GM18951 (cell line): ENCODE measurements at regions not wholly inside any gene's neighbourhood (a gene's known extent, or its start where the extent isn't known, plus 50 kb on each side); places are given as distances from the start of the nearest gene placed in this dataset.
"Not testable (repeated sequence)": the region's sequence is repeated elsewhere in the genome, so short reads cannot be mapped to it uniquely, and the experiment has no call there.

ENCODE experiments used
- POLR2A ChIP-seq: IDR thresholded peaks from 4 replicates; pipeline ENCODE4 v1.6.1; 2011; ENCODE audit warnings: mild to moderate bottlenecking; ENCODE audit not compliant: insufficient read length, insufficient read depth; ENCODE audit errors: extremely low read depth
- in situ Hi-C: fragments of 300-500 bp; cut with MboI; formaldehyde crosslinking; loops from one replicate; pipeline ENCODE4 v1.12.0; 2022; ENCODE audit warnings: low sequenced_read_pairs, mixed read lengths, inconsistent platforms; ENCODE audit not compliant: unreplicated experiment

DNA sequence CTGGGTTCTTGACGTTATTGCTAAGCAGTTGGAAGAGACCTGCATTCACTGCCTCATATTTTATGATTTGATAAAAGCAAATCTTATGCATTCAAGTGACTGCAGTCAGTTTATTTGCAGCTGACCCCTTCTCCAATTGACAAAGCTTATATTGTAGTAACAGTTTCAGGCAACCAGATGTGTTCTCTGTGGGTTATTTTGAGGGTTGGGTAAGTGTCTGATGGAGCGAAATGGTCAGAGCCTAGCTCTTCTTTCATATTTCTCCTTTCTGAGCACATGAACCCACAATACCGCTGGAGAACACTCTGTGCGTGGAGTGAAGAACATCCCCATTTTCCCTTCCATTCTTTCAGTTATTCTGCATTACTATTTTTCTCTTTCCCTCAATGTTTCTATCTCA is 125.8 kb upstream of the KCNH8 start:
- in situ Hi-C loops, result no loop called here
- no peak for TF ChIP-seq POLR2A

GRCh38 chr3:19016851-19017250 is 131.5 kb upstream of the KCNH8 start:
- in situ Hi-C loops, result no loop called here
- TF ChIP-seq POLR2A, result no peak

GRCh38 chr3:19013879-19014278 is 134.4 kb upstream of the KCNH8 start:
- in situ Hi-C loops, result no loop called here
- TF ChIP-seq POLR2A, result no peak

- TF ChIP-seq POLR2A, result no peak
- in situ Hi-C loops, result no loop called here
These were observed 135.5 kb upstream of the KCNH8 start for GRCh38 chr3:19012846-19013245.

- TF ChIP-seq POLR2A, result no peak
- in situ Hi-C loops, result no loop called here
These were observed 145.7 kb upstream of the KCNH8 start for GRCh38 chr3:19002606-19003005.

GRCh38 chr3:18998069-18998468 is 150.2 kb upstream of the KCNH8 start:
- TF ChIP-seq POLR2A, result no peak
- in situ Hi-C loops, result no loop called here

GRCh38 chr3:18992709-18993108 is 155.6 kb upstream of the KCNH8 start:
- TF ChIP-seq POLR2A, result no peak
- in situ Hi-C loops, result no loop called here

DNA sequence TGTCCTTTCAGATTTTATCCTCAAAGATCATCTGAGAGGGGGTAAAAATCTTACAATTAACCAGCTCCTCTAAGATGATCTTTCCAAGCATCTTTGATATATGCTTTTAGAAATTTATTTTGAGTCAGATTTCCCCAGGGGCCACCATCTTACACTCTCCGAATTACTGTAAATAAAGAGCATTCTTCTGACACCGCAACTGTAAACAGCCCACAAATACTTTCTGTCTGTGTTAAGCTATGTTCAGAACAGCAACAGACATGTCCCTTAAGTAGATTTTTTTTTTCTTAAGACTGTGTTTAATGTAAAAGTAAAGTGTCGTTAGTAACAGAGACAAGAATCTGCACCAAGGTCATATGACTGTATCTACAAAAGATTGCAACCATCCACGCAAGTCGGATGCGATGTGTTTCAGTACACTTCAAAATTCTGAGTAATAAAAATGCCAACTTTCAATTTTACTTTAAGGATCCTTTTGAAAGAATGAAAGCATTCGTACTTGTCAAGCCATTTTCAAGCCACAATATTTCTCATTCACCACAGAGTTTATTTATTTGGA is 159.0 kb upstream of the KCNH8 start:
- in situ Hi-C loops, result no loop called here
- TF ChIP-seq POLR2A, result no peak

- in situ Hi-C loops, result no loop called here
These were observed 159.6 kb upstream of the KCNH8 start for GRCh38 chr3:18988614-18989229.

DNA sequence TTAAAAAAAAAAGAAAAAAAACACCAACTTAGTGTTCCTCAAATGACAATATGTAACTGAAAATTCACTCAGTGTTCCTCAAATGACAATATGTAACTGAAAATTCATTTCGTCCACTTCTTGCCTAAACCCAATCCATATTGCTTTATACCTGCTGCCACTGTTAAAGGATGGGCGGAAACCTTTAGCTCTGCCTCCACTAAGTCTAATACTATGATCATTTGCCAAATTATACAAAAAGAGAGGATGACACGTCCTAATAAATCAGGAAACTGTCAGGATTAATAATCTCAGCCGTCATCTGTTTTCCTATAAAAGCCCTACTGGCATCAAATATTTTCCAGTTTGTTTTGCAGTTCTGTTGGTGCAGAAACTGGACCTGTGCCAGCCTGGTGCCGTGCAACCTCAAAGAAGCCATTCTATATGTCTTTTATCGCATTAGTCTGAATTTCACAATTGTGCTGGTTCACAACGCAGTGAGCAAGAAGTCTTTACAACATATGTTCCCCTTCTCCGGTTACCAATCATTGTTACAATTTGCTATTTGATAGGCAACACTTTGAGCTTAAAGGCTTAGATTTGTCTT is 160.4 kb upstream of the KCNH8 start:
- no peak for TF ChIP-seq POLR2A
- in situ Hi-C loops, result no loop called here

More at GRCh38 chr3:18988614-18989229, 159.6 kb upstream of the KCNH8 start:
- no peak for TF ChIP-seq POLR2A

- in situ Hi-C loops, result no loop called here
- no peak for TF ChIP-seq POLR2A
These were observed 161.2 kb upstream of the KCNH8 start for GRCh38 chr3:18987070-18987469.

DNA sequence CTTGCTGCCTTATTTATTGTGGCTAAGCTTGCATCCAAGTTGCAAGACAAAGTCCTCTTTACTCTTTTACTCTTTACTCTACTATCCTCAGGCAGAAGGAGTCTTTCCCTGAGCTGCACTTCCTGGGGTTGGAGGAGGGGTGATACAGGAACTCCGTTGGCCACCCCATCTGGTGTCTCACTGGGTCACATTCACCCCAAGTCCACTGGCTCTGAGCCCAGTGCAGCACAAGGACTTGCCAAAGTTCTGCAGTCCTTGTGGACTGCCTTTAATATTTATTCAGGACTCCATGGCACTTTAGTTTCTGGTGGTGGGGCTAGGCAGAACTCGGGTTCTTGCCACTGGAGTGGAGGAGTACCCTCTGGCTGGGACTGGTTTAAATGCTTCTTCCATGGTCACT is 165.4 kb upstream of the KCNH8 start:
- no peak for TF ChIP-seq POLR2A
- in situ Hi-C loops, result no loop called here

- in situ Hi-C loops, result not testable (repeated sequence)
These were observed 172.2 kb upstream of the KCNH8 start for GRCh38 chr3:18976102-18976501.

DNA sequence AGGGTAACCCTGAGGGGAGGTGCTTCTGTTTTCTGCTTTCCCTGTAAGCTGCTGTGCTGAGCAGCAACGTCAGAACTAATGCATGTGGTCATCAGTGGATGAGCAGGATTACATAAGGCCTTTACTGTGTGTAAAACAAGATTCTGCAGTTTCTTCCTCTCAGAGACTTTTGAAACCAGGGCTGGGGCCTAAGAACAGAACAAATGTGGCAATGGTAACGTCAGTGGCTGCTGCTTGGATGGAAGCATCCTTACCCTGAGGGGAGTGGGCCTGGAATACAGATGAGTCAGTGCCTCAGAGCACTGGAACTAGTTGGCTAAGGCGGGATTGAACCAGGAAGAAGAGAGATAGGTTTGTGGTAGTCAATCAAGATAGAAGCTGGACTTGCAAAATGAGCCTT is 180.2 kb upstream of the KCNH8 start:
- TF ChIP-seq POLR2A, result no peak
- in situ Hi-C loops, result no loop called here
